ENCODE measurements at regions not wholly inside any gene's neighbourhood (a gene's known extent, or its start where the extent isn't known, plus 50 kb on each side); places are given as distances from the start of the nearest gene placed in this dataset.
A peak's percentile ranks its signal among the peaks of the same experiment; 100 is the strongest.

DNA sequence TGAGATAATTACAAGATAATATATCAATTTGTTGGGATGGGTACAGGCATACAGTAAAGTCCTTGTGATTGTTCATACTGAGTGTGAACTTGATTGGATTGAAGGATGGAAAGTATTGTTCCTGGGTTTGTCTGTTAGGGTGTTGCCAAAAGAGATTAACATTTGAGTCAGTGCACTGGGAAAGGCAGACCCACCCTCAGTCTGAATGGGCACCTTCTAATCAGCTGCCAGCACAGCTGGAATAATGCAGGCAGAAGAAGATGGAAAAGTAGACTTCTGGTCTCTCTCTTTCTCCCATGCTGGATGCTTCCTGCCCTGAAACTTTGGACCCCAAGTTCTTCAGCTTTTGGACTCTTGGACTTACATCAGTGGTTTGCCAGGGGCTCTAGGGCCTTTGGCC is 457.9 kb upstream of the SLIT2 start:
- DNase-seq (ENCODE audit: low read depth): no peak

DNA sequence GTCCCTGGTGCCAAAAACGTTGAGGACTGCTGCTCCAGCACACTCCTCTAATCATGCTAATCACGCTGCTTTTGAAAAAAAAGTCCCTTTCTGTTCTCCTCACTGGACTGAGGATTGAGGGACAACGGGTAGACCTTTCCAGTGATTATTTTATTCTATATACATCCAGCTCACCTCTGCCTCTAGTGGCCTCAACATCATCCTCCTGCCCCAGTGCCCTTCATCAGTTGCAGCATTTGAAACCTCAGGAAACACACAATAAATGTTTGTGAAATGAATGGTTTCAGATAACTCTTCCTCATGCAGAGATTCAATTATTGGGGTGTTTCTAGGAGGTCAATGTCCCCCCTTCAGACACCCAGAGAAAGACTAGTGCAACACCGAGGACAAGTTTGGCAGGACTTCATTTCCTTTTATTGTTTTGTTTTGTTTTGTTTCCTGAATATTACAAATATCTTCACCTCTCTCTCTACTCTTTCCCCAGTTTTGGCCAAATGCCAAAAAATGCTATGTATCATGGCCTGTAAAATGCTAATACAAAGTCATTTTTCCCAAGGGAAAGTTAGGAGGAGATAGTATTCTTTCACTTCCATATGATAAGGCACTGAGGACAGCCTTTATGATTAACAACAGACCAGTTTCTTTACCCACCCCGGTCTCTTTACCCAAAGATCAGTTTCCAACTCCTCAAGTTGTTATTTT is 460.1 kb upstream of the SLIT2 start:
- DNase-seq (ENCODE audit: low read depth): peak; percentile 11

DNA sequence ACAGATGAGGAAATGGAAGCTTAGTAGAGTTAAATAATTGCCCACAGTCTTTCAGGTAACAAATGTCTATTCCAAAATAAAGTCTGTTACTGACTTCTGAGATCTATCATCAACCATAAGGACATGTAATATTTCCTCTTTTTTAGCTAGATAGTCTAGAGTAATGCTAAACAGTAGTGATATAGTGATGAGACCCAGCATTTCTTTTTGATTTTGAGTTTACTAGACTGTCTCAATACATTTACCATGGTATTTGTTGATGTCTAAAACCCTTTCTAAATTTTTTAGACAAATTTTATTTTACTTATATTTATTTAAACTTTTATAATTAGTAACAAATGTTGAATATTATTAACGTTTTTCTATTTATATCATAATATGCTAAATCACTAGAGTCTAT is 465.1 kb upstream of the SLIT2 start:
- no peak for DNase-seq (ENCODE audit: low read depth)

DNA sequence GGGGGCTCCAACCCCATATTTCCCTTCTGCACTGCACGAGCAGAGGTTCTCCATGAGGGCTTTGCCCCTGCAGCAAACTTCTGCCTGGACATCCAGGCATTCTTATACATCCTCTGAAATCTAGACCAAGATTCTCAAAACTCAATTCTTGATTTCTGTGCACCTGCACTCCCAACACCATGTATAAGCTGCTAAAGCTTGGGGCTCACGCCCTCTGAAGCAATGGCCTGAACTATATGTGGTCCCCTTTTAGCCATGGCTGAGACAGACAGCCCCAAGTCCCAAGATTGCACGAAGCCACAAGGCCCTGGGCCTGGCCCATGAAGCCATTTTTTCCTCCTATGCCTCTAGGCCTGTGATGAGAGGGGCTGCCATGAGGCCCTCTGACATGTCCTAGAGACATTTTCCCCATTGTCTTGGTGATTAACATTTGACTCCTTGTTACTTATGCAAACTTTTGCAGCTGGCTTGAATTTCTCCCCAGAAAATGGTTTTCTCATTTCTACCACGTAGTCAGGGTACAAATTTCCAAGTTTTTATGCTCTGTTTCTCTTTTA is 468.0 kb upstream of the SLIT2 start:
- DNase-seq (ENCODE audit: low read depth): no peak

DNA sequence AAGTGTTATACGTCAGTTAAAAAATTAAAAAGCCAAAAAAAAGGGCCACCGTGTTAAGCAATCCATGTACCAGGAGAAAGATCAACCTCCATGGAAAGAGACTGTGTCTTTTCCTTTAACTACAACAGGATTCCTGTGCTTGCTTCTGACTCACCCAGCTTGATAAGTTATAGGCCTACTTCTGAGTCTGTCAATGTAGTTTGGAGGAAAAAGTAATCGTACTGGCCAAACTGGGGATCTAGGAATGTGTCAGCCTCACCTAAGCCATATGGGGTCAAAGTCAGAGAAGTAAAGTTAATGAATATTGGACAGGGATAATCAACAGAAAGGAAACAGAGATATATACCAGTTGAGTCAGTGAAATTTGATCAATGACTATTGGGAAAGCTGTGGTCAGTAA is 470.8 kb upstream of the SLIT2 start:
- DNase-seq (ENCODE audit: low read depth): no peak

DNA sequence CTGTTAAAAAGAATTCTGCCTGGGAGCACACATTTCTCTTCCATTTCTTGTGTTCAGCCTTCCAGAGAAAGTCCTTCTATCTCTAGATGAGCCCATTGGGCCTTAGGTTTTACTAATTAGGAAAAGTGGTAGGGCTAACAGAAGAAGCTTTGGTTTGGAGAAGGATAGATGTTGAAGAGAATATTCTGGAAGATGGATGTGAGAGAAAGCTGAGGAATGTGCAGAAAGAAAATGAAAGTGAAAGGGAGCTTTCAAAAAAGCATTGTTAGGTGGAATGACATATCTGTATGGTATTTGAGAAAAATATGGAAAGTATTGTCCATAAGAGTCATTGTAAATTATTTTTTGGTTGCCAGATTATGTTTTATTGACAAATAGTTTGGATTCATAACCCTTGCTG is 474.8 kb upstream of the SLIT2 start:
- DNase-seq (ENCODE audit: low read depth): peak; percentile 49

DNA sequence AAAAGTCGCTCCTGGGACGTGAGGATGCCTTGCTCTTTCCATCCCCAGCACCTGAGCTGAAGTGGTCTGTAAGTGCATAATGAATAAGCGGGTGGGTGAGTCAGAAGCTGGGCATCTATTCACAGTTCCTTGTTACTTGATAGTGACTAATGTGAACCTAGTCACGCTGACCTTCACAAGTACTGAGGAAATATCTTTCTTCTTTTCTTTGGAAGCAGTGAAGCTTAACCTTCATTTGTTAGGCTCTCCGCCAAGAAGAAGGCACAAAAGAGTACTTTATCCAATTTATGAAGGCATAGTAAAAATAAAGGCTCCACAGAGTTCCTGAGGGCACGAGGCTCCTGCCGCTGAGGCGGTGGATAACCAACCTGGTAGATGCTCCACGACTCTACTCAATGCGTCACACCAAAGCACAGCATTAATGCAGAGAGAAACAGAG is 475.7 kb upstream of the SLIT2 start:
- DNase-seq (ENCODE audit: low read depth): peak; percentile 98

DNA sequence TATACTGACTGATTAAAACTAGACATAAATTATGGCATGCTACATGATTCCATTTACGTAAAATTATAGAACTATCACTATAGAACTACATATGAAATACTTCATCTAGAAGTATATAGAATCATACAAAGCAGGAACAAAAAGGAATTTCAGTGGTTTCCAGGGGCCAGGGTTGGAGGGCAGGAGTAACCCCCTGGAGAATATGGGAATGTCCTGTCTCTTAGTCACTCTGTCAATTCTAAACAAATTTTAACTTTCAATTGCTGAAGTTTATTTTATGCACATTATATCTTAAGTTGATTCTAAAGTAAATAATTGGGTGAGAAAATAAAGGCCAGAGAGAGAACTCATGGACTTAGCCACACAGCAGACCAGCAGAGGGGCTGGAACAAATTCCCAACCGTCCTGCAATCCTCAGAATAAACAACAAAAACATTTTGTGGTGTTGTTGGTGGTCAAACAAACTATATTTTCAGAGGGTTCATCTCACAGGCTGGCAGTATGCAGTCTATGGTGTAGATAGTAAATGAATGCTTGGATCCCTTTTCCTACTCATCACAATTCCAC is 476.9 kb upstream of the SLIT2 start:
- peak; percentile 7 for DNase-seq (ENCODE audit: low read depth)

DNA sequence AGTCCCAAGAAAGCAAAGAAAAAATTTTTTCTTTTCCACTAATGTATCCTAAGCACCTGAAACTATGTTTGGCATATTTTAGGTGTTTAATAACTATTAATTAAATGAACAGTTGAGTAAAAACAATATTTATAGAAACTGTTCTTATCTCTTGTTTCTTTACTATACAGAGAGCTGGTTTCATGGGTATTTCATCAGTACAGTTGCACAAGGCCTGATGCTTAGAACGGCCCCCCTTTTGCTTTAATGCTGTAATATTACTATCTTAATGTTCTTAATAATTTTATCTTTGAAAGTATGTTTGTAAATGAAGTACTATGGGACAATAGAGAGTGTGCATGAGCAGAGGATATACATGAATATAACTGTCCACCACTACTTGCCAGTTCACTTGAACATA is 479.1 kb upstream of the SLIT2 start:
- no peak for DNase-seq (ENCODE audit: low read depth)

DNA sequence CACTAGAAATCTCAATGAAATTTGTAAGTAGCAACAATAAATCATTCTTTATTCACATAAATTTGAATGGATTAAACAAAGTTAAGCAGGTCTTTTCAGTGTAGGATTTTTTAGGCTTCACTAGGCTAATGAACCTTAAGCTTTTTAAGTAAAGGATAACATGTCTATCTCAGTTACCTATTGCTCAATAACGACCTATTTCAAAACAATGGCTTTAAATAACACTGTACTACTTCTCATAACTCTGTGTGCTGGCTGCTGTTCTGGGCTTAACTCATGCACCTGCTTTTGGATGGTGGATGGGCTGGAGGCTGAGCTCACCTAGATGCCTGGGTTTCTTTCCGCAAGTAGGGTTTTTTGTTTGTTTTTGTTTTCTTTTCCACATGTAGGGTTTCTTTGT is 495.0 kb upstream of the SLIT2 start:
- no peak for DNase-seq (ENCODE audit: low read depth)

DNA sequence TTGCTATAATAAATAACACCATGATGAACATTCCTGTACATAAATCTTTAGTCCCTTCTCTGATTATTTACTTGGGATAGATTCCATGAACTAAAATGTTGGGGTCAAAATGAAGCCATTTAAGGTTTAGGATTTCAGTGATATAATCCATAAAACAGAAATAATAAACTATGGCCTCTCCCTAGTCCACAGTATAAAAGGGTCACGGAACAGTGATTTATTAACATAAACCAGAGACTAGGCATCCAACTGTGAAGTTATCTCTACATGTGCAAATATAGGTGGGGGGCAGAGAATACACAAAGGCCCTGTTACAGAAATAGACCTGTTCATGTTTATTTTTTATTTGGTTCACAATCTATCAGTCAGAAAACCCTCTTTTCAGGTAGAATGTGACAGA is 499.1 kb upstream of the SLIT2 start:
- no peak for DNase-seq (ENCODE audit: low read depth)

DNA sequence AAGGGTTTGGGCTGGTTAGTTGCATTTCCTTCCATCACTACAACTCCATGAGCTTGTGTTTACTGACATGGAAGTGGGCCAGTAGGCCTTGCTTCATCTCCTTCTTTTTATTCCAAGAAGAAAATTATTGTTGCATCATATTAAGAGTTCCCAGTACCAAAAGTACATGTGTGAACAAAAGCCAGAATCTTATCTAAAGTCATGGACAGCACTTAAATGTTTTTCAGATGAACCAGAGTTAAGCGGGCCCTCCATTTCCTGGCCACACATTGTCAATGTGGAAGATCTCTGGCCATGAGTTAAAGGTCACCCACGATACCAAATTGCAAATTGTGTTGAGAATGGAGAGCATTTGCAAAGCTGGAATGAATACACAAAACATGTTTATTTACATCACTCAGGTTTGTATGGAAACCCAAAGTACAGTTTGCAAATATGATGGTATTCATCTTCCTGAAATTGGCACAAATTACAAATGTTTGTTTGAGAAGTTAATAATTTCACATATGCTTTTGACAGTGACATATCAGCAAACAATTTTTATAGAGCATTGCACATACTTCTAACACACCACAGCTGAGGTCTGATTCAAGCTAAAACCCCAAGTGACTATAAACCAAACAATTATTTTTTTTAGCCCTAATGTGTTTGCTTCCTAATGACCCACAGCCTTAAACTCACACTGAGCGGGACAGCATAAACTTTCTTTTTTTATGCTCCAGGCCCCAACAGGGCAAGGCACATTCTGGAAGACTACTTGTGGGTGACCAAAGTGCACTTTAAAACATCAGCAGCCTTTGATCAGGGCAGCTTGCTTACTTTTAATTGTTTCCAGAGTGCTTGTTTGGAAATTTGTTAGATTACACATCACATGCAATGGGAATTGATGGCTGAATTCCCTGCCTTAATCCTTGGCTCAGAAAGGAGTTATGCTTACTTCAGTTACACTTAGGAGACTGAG is 502.9 kb upstream of the SLIT2 start:
- DNase-seq (ENCODE audit: low read depth): no peak

DNA sequence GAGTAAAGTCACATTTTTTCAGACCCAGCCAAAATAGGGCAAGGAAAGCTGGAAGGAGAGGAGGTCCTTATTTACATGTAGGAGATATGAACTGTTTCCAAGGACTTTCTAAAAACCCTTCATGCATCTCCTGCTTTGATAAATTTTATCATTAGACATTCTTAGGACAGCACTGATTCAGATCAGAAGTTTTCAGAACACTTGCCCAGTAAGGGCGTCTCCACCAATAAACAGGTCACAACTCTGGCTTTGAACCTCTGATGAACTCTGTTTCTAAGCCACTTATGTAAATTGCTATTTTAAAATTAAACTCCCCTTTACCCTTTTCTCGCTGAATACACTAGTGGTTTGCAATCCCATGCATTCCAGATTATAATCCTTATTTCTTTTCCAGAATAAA is 505.3 kb upstream of the SLIT2 start:
- DNase-seq (ENCODE audit: low read depth): no peak

DNA sequence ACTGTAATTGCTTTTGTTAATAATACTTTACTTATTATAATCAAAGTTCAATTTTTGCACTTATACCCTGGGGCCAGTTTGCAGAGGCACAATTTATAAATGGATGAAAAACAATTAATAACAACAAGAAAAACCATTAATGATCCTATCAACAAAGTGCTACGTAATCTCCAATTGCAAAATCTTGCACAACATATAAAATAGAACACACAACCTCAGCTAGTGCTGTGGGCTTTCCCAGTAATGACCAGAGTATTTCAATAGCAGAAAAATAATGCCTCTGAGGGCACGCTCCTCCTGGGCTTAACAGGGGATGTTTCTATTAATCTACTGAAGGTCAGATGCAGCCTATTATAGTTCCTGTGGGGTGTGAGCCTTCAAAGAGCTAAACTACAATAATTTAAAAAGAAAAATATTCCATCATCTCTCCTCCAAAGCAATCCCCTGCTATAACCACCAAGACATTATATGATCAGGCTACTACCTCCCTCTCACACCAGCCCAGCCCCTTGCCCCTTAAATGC is 508.5 kb upstream of the SLIT2 start:
- no peak for DNase-seq (ENCODE audit: low read depth)

DNA sequence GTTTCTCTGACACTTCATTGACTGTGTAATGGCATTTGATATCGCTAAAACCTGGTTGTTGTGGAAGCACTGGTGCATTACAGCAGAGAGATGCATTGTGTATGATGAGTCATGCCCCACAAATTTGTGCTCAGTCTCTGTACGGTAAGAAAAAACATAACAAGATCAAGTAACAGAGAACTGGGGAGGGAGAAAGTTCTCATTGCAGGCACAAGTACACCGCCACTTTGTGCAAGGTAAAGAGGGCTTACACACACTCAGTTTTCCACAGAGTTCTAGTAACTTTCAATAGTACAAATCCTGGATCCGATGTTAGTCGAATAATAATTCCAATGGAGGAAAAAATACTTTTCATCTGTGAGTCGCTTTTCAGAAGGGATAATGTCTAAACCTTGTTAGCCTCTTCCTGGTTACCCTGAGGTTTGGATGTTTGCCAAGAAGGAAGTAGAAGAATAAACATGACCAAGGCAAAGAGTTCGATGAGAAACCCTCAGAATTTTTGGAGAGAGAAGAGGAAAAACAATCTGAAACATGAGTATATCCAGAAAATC is 512.5 kb upstream of the SLIT2 start:
- DNase-seq (ENCODE audit: low read depth): peak; percentile 93

DNA sequence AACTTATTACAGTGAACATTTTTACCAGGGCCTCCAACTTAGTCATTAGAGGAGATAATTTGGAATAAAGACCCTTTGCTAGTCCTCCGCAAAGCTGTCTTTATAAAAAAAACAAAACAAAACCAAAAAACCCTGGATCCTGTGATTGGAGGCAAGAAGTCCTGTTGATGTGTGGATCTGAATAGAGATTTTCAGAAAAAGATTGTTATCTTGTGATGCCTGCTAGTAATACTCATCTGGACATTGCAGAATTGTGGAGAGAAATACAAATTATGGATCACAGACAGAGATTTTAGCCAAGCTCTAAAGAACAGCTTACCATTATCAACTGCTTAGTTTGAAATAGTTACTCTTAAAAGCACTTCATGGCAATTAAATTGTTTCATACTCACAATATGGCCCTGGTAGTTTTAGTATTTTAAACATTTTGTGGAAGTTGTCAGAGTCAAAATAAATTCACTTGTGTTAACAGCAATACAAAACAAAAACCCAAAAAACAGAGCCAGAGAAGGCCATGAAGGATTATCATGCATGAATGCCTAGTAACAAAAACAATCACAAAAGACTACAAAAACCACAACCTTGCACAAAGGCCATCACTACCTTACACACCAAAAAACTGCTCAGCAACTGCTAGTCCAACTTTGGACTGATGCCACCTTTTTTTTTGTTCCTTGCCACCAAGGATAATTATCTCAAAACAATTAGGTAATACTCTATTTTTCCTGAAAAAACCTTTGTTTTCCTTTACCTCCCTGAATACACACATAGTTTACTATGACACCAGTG is 514.5 kb upstream of the SLIT2 start:
- DNase-seq (ENCODE audit: low read depth): no peak

DNA sequence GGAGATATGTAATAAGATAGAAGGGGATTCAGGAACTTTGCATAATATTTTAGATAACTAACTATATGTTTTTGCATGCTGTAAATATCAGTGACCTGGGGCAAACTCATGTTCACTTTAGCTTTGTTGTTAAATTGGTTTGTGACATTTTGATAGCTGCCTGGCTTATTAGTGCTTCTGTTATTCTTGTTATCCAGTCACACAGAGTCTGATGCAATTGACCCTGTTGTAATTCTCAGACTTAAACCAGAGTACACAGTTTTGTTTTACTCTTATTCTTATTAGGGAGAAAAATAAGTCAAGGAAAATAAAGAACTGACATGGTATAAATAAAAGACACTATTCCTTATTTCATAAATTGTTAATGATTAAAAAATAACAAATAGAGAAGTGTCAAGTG is 516.7 kb upstream of the SLIT2 start:
- no peak for DNase-seq (ENCODE audit: low read depth)

DNA sequence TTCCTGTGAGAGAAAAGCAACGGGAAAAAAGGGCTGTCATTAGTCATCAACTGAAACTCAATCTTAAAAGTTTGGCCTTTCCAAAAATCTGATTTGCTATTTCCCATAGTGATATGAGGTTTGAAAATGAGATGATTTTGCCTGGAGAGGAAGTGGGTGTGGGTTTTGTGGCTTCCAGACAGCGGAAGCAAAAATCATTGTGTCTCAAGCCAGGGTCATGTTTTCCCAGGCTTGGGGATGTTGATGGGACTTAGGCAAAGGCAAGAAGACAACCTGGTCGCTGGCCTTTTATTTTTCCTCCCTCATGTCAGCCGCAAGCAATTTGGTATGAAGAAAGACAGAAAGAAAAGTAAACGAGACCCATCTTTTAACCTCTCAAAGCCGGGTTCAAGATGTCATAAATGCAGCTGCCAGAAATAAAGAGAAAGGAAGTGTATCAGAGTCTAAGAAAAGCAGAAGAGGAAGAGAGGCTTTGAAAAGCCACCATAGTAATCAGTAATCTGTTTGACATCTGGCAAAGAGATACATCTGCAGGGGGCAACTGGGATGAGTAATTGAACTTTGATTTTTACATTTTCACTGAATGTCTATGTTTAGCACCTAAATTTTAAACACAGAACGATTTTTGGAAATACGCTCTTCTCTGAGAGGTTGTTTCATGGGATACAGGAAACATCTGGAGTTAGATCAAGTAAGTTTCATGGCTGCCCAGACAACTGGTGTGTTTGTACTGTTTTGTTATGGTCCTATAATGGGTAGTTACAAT is 521.6 kb upstream of the SLIT2 start:
- peak; percentile 96 for DNase-seq (ENCODE audit: low read depth)

DNA sequence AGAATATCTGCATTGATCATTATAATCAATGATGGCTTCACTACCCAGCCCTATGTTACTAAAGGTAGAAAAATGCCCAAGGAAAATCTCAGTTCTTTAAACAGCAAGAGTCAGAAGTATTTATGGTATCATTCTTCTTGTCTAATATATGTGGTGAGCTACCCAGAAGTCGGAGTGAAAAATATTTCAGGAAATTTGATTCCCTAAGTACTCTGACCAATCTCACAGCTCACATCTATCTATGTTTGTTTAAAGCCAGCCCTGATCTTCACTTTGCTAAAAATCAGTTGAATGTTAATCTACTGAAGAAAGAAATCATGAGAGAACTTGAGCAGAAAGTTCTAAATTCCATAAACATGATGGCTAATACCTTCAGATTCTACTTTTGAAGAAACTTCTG is 522.9 kb upstream of the SLIT2 start:
- DNase-seq (ENCODE audit: low read depth): no peak

DNA sequence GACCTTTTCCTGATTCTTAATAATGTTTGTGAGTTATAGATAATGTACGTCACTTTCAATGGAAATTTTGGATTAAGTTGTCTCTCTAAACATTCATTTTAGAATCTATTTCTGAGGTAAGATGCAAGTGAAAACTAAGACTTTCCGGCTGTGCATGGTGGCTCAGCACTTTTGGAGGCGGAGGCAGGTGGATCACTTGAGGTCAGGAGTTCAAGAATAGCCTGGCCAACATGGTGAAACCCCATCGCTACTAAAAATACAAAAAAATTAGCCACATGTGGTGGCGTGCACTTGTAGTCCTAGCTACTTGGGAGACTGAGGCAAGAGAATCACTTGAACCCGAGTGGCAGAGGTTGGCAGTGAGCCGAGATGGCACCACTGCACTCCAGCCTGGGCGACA is 524.6 kb upstream of the SLIT2 start:
- no peak for DNase-seq (ENCODE audit: low read depth)
